ENCODE measurements at regions not wholly inside any gene's neighbourhood (a gene's known extent, or its start where the extent isn't known, plus 50 kb on each side); places are given as distances from the start of the nearest gene placed in this dataset.

DNA sequence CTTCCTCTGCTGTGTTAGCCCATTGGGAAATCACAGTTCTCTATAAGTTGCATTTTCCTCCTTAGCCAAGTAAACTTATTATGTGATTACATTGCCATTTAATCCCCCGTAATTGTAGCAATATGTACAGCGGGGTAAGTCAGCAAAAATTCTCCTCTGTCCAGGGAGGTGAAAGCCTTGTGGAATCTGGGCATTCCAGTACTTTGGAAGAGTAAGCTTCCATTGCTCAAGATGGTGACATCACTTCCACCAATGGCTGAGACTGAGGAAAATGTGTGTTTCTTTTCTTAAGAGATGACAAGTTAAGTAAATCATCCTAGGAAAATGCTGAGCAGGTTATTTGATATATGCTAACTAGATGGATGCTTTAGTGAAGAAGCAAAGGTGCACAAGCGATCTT, 436.7 kb downstream of the CETN3 start:
- H3K4me2 ChIP-seq (ENCODE audit: insufficient read depth in 1 of 2, low read depth in 2 of 2, low read length in 2 of 2), result no peak overlapping the region
- no peak overlapping the region for H2AFZ ChIP-seq (ENCODE audit: low read length)
- no peak overlapping the region for H2BK20ac ChIP-seq (ENCODE audit: low read length)
- no peak overlapping the region for H2BK12ac ChIP-seq (ENCODE audit: low read depth, low read length)
- H3K79me1 ChIP-seq (ENCODE audit: low read depth, low read length), result no peaks in the 10 kb centered on the region
- H3K27ac ChIP-seq (ENCODE audit: low read depth, low read length), result no peak overlapping the region
- H3K9ac ChIP-seq (replicated peaks in 1 of 4; ENCODE audit: extremely low read depth in 1 of 4, low read depth in 3 of 4, low read length in 3 of 4), result no peak overlapping the region
- H3K23ac ChIP-seq (ENCODE audit: insufficient read length), result no peak overlapping the region
- CTCF ChIA-PET (ENCODE audit: partially characterized antibody), result interaction anchor here (0.7 to 0.8 kb wide), 2 partner anchors 10 to 977 kb away, joined by 3 read pairs; no protein-coding TSS in a partner anchor
- H2BK120ac ChIP-seq (replicated peaks; ENCODE audit: low read depth, low read length), result no peak overlapping the region
- no peak overlapping the region for H2BK15ac ChIP-seq (ENCODE audit: low read length)
- 90% methylated on average over 3 of the region's 3 CpGs; no CpG with 5 or more reads in 1 of the 2 experiments for WGBS, 2 experiments (ENCODE audit: extremely low coverage in 1 of 2, insufficient coverage in 1 of 2, insufficient read length in 1 of 2, insufficient replicate concordance in 2 of 2, low coverage in 1 of 2, low lambda C conversion rate in 2 of 2, missing lambda C conversion rate in 1 of 2)
- H3K4me3 ChIP-seq (ENCODE audit: extremely low read depth in 1 of 4, insufficient read depth in 2 of 4, low read depth in 3 of 4, low read length in 4 of 4), result no peak overlapping the region
- FAIRE-seq, result no peak
- H3K23me2 ChIP-seq (ENCODE audit: low read depth, low read length), result no peaks in the 10 kb centered on the region
- H3K18ac ChIP-seq (ENCODE audit: extremely low read depth, low read length), result no peak overlapping the region
- no peaks in the 10 kb centered on the region for H3K79me2 ChIP-seq (ENCODE audit: control insufficient read depth in 1 of 2, insufficient read depth in 2 of 2, low read length in 2 of 2)
- no peaks in the 10 kb centered on the region for H4K20me1 ChIP-seq (replicated peaks in 1 of 2; ENCODE audit: control insufficient read depth in 1 of 2, insufficient read depth in 2 of 2, low read length in 2 of 2)
- no peak overlapping the region for H2AK5ac ChIP-seq (ENCODE audit: low read depth, low read length)
- no peak overlapping the region for H3K14ac ChIP-seq (ENCODE audit: insufficient read length)
- no peak overlapping the region for H3K4ac ChIP-seq (replicated peaks; ENCODE audit: insufficient read length, low read depth, low read length)
- H3K4me1 ChIP-seq (replicated peaks in 1 of 4; ENCODE audit: control insufficient read depth in 3 of 4, insufficient read depth in 4 of 4, low read length in 3 of 4), result no peaks in the 10 kb centered on the region
- no peaks in the 10 kb centered on the region for H3K9me3 ChIP-seq (ENCODE audit: insufficient read depth in 2 of 2, low read depth in 1 of 2, low read length in 1 of 2)
- no peak overlapping the region for H3K56ac ChIP-seq (replicated peaks; ENCODE audit: insufficient read length, low read depth, low read length)
- POLR2A ChIA-PET (ENCODE audit: partially characterized antibody), result no interaction called here
- no peak for DNase-seq (ENCODE audit: low read depth in 1 of 2, low spot score in 2 of 2)
- no peak overlapping the region for H4K8ac ChIP-seq (ENCODE audit: extremely low read depth, insufficient read depth, low read length)
- no peaks in the 10 kb centered on the region for H3K27me3 ChIP-seq (replicated peaks in 1 of 4; ENCODE audit: control insufficient read depth in 3 of 4, extremely low read depth in 1 of 4, insufficient read depth in 3 of 4, low read length in 3 of 4)
- no peak overlapping the region for H4K5ac ChIP-seq (ENCODE audit: insufficient read length, low read depth, low read length)
- TF ChIP-seq RBBP5 (IDR thresholded peaks at IDR 0.05; ENCODE audit: borderline replicate concordance, low read depth, low read length), result no peak
- TF ChIP-seq RFX5 (IDR thresholded peaks at IDR 0.05; ENCODE audit: borderline replicate concordance, low read depth, low read length), result no peak
- no peak overlapping the region for H4K91ac ChIP-seq (replicated peaks; ENCODE audit: insufficient read length, low read length)
- no peaks in the 10 kb centered on the region for H3K36me3 ChIP-seq (ENCODE audit: control insufficient read depth in 2 of 4, insufficient read depth in 4 of 4, low read length in 3 of 4)
- H2BK5ac ChIP-seq (ENCODE audit: low read depth, low read length), result no peak overlapping the region
